A673 (cell line): ENCODE measurements at regions not wholly inside any gene's neighbourhood (a gene's known extent, or its start where the extent isn't known, plus 50 kb on each side); places are given as distances from the start of the nearest gene placed in this dataset.

ENCODE experiments used
- BruUV-seq: library from RNA; stranded (reverse); fragments of 400-500 nt; replicated peaks from 2 replicates; lab custom pipeline; 2021; lab: Mats Ljungman, UMichigan
- CTCF ChIA-PET: fragments of 300-600 bp; sonication (Branson Sonifier 250); formaldehyde crosslinking; loops from one replicate; lab custom pipeline; 2022; ENCODE audit warnings: antibody characterized with exemption; lab: Charles Lee
- POLR2A ChIA-PET: fragments of 300-600 bp; sonication (Branson Sonifier 250); formaldehyde crosslinking; loops from one replicate; lab custom pipeline; 2022; ENCODE audit warnings: antibody characterized with exemption; ENCODE audit not compliant: low non-redundant PET; lab: Charles Lee
- DNase-seq: peaks from one replicate; pipeline ENCODE4 v3.0.0-alpha.2; 2015; ENCODE audit warnings: low spot score
- H3K27ac ChIP-seq: fragments of 200-600 bp; sonication (generic); 2 replicates; pipeline ENCODE4 v1.5.1; 2016; ENCODE audit warnings: mixed run types, low read depth, mild to moderate bottlenecking, mixed read lengths, antibody characterized with exemption, low read length; ENCODE audit not compliant: poor library complexity, severe bottlenecking
- H3K27me3 ChIP-seq: fragments of 200-600 bp; sonication (generic); replicated peaks from 2 replicates; pipeline ENCODE4 v1.6.1; 2017; ENCODE audit warnings: mixed run types, low read depth, mild to moderate bottlenecking, mixed read lengths, antibody characterized with exemption, low read length; ENCODE audit not compliant: insufficient read depth, poor library complexity
- H3K36me3 ChIP-seq: fragments of 200-600 bp; sonication (generic); 2 replicates; pipeline ENCODE4 v1.6.1; 2016; ENCODE audit warnings: mixed run types, mild to moderate bottlenecking, mixed read lengths, antibody characterized with exemption, low read length; ENCODE audit not compliant: insufficient read depth, poor library complexity, severe bottlenecking
- H3K4me1 ChIP-seq: fragments of 200-600 bp; sonication (generic); 2 replicates; pipeline ENCODE4 v1.6.1; 2017; ENCODE audit warnings: mixed run types, mild to moderate bottlenecking, mixed read lengths, antibody characterized with exemption, low read length; ENCODE audit not compliant: insufficient read depth, poor library complexity, severe bottlenecking
- H3K4me3 ChIP-seq: fragments of 200-600 bp; sonication (generic); 2 replicates; pipeline ENCODE4 v1.5.1; 2016; ENCODE audit warnings: low read depth, mixed run types, mild to moderate bottlenecking, mixed read lengths, low read length; ENCODE audit not compliant: poor library complexity, severe bottlenecking
- H3K9me3 ChIP-seq: fragments of 200-600 bp; sonication (generic); 2 replicates; pipeline ENCODE4 v1.6.1; 2016; ENCODE audit warnings: mixed run types, low read depth, mild to moderate bottlenecking, mixed read lengths, antibody characterized with exemption, low read length; ENCODE audit not compliant: poor library complexity, severe bottlenecking
- EZH2 ChIP-seq: fragments of 200-600 bp; sonication (generic); IDR thresholded peaks from 2 replicates; pipeline ENCODE4 v1.6.1; 2017; ENCODE audit warnings: borderline replicate concordance, low read depth, mild to moderate bottlenecking, mixed read lengths, antibody characterized with exemption, low read length; ENCODE audit not compliant: poor library complexity, severe bottlenecking
- intact Hi-C: fragments of 100-400 bp; cut with micrococcal nuclease; formaldehyde crosslinking; loops from one replicate; pipeline ENCODE4 v1.10.0; 2022; ENCODE audit not compliant: unreplicated experiment
- TF ChIP-seq, protein P1 (sequence below): fragments of 300-800, 200-600 bp; sonication (generic); conservative IDR thresholded peaks from 2 replicates; pipeline ENCODE4 v1.5.1; 2017; ENCODE audit warnings: low read depth, mild to moderate bottlenecking, antibody characterized with exemption, low read length, moderate library complexity, mixed read lengths

GRCh38 chrX:42627891-42628290 lies 150.1 kb downstream of the PPP1R2C start:
- ChIA-PET CTCF (no interaction called here), POLR2A (no interaction called here)
- intact Hi-C loops, result no loop called here
- TF ChIP-seq, protein P1, sequence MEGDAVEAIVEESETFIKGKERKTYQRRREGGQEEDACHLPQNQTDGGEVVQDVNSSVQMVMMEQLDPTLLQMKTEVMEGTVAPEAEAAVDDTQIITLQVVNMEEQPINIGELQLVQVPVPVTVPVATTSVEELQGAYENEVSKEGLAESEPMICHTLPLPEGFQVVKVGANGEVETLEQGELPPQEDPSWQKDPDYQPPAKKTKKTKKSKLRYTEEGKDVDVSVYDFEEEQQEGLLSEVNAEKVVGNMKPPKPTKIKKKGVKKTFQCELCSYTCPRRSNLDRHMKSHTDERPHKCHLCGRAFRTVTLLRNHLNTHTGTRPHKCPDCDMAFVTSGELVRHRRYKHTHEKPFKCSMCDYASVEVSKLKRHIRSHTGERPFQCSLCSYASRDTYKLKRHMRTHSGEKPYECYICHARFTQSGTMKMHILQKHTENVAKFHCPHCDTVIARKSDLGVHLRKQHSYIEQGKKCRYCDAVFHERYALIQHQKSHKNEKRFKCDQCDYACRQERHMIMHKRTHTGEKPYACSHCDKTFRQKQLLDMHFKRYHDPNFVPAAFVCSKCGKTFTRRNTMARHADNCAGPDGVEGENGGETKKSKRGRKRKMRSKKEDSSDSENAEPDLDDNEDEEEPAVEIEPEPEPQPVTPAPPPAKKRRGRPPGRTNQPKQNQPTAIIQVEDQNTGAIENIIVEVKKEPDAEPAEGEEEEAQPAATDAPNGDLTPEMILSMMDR, result no peak
- no peak for TF ChIP-seq EZH2
- no TSS peak for BruUV-seq
- no peaks in the 10 kb centered on the region for H3K27me3 ChIP-seq
- DNase-seq, result no peak
- no peak overlapping the region for H3K4me3 ChIP-seq
- no peaks in the 10 kb centered on the region for H3K36me3 ChIP-seq
- H3K27ac ChIP-seq, result no peak overlapping the region
- no peaks in the 10 kb centered on the region for H3K9me3 ChIP-seq
- H3K4me1 ChIP-seq, result no peaks in the 10 kb centered on the region

DNA sequence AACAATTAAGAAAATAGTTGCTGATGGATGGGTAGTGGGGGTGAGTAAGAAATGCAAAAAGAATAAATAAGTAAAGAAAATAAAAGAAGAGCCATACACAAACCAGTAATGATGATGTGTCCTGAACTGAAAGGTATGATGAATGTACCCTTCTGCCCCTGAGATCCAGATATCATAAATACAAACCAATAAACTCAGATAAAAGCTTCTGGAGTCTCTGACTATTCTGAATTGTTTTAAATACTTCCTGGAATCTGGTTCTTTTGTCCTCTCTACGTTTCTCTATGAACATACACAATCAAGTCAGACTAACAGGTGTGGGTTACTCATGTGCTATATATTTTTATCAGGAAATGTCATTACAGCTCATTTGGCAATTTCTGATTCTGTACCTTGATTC lies 153.4 kb downstream of the PPP1R2C start:
- TF ChIP-seq EZH2, result no peak
- Histone ChIP-seq H3K4me1 (no peaks in the 10 kb centered on the region), H3K27me3 (no peaks in the 10 kb centered on the region), H3K27ac (no peak overlapping the region), H3K4me3 (no peak overlapping the region), H3K9me3 (no peaks in the 10 kb centered on the region), H3K36me3 (no peaks in the 10 kb centered on the region)
- CTCF ChIA-PET, result no interaction called here
- POLR2A ChIA-PET, result no interaction called here
- intact Hi-C loops, result no loop called here
- no TSS peak for BruUV-seq
- DNase-seq, result no peak

DNA sequence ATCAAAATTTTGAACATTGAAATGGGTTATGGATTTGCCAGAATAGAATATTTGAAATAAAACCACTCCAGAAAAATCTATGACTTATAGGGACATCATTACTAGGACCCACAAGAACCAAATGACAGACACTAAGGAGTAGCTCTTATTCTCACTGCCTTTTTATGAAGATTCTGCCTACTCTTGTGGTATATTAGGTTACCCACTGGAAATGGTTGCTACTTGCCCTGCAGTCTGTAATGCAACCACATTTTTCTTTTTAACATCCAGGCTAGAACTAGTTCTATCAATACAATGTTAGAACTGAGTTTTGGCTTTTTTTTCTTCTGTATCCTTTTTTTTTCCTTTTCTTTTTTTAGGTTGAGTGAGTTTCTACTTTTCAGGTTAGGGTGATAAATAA lies 158.9 kb downstream of the PPP1R2C start:
- Histone ChIP-seq H3K9me3 (no peaks in the 10 kb centered on the region), H3K4me1 (no peaks in the 10 kb centered on the region), H3K36me3 (no peaks in the 10 kb centered on the region), H3K27me3 (no peaks in the 10 kb centered on the region), H3K4me3 (no peak overlapping the region), H3K27ac (no peak overlapping the region)
- DNase-seq, result no peak
- ChIA-PET POLR2A (no interaction called here), CTCF (no interaction called here)
- intact Hi-C loops, result no loop called here
- no TSS peak for BruUV-seq
- TF ChIP-seq, protein P1, result no peak
- no peak for TF ChIP-seq EZH2

DNA sequence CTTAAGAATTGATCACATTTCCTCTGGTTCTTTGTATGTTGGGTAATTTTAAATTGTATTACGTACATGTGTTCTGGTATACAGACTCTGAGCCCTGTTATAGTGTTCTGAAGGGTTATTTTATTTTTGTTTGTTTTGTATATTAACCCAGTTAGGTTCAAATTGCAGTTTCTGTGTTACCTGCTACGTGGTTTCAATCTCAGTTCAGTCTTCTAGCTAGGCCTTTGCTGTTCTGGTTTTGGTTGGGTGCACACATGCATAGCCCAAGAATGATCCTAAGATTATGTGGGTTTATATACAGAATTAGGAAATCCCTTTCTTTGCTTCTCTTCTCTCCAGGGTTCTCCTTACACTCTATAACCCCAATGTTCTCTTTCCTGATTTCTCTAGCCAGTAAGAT lies 161.0 kb downstream of the PPP1R2C start:
- H3K36me3 ChIP-seq, result no peaks in the 10 kb centered on the region
- ChIA-PET POLR2A (no interaction called here), CTCF (no interaction called here)
- no TSS peak for BruUV-seq
- H3K4me1 ChIP-seq, result no peaks in the 10 kb centered on the region
- no peak overlapping the region for H3K4me3 ChIP-seq
- H3K27me3 ChIP-seq, result no peaks in the 10 kb centered on the region
- H3K27ac ChIP-seq, result no peak overlapping the region
- intact Hi-C loops, result no loop called here
- DNase-seq, result no peak
- no peaks in the 10 kb centered on the region for H3K9me3 ChIP-seq
- TF ChIP-seq, protein P1, result no peak
- TF ChIP-seq EZH2, result no peak
